ENCODE measurements at regions not wholly inside any gene's neighbourhood (a gene's known extent, or its start where the extent isn't known, plus 50 kb on each side); places are given as distances from the start of the nearest gene placed in this dataset.

DNA sequence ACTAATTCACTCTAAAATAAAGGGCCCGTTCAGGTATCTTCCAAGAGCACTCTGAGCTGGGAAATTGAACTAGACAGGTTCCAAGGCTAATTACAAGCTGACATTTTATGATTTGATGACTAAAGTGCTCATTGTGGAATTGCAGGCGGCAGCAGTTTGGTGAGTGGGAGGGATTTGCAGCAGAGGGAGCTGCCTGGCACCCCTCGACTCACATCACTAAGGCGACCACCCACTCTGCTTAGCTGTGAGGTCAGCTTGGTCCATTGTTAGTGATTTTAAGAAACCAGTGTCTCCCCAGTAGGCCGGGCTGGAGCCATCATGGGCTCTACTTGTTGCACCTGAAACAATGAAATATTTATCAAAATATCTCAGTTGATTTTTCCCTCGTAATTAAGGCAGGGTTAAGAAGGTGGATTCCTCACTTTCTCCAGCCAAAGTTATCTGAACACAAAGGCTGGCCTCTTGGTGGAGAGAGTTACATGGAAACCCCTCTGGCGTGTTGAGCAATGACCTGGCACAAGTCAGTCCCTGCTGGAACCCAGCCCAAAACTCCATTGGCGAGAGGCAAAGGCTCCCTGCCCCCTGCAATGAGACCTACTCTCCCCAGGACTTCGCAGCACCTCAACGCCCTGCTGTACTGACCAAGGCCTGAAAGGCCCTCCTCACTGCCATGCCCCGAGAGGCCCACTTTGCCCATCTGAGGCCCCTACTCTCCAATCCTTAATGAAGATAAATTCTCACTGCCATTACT lies 65.0 kb upstream of the ATP2B2 start:
- H3K27me3 ChIP-seq (ENCODE audit: insufficient read depth): no peaks in the 10 kb centered on the region
- CTCF ChIA-PET: interaction anchor here (0.9 kb wide), 2 partner anchors 30 to 226 kb away, joined by 3 read pairs; no protein-coding TSS in a partner anchor

DNA sequence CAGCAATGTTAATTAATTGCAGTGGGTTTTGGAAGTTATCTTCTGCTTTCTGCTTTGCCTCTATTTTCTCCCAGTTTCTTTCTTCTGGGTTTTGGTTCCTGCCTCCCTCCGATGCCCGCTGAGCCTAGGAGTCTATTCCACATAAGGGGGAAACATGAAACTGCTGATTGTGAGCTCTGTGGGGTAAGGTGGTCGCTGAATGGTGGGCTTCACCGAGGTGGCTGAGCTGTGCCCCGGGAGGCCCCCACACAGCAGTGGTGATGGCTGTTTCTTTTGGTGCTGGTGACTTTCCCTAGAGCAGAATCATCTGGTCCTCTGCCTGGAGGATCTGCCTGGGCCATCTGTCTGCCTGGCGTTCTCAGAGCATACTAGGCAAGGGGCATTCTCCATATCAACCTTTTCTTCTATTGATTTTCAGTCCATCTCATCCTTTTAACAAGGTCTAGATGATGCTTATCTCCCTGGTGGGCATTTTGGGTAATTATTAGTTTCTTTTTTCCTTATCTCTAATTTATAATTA lies 68.8 kb upstream of the ATP2B2 start:
- Histone ChIP-seq H3K9me2 (no peaks in the 10 kb centered on the region), H3K27me3 (ENCODE audit: insufficient read depth) (no peaks in the 10 kb centered on the region), H2AFZ (ENCODE audit: low read depth) (no peak overlapping the region), H3K4me1 (ENCODE audit: control insufficient read depth in 1 of 2, insufficient read depth in 2 of 2, low read depth in 1 of 2, low read length in 1 of 2) (peaks cover 0 to 4% of the 10 kb centered on the region in 2 experiments; a peak in 1 of 4 replicates), H3K9me3 (no peaks in the 10 kb centered on the region), H3K36me3 (replicated peaks in 1 of 2; ENCODE audit: control insufficient read depth in 1 of 2, insufficient read depth in 2 of 2, low read length in 1 of 2) (no peaks in the 10 kb centered on the region), H3F3A (replicated peaks; ENCODE audit: insufficient read depth) (no peaks in the 10 kb centered on the region), H3K4me3 (ENCODE audit: low read depth in 2 of 2, low read length in 1 of 2) (no peak overlapping the region), H3K4me2 (no peak overlapping the region), H3K27ac (ENCODE audit: low read depth in 2 of 2, low read length in 1 of 2) (no peak overlapping the region), H4K20me1 (ENCODE audit: insufficient read depth) (no peaks in the 10 kb centered on the region), H3K9ac (no peak overlapping the region), H3K79me2 (ENCODE audit: insufficient read depth) (no peaks in the 10 kb centered on the region)
- ChIA-PET POLR2A (no interaction called here), CTCF (interaction anchor here (0.9 to 1.3 kb wide), 3 partner anchors 26 to 311 kb away, joined by 3 to 5 read pairs (median 3); no protein-coding TSS in a partner anchor)
- 29% methylated on average over 6 of the region's 6 CpGs for WGBS (ENCODE audit: low lambda C conversion rate)
- peak; percentile 35 for DNase-seq
- TF ChIP-seq FOXJ3 (CRISPR knock-in tag; IDR thresholded peaks at IDR 0.05) (no peak), ELF1 (IDR thresholded peaks at IDR 0.05) (no peak), EZH2phosphoT487 (IDR thresholded peaks at IDR 0.05; ENCODE audit: borderline replicate concordance, low read depth) (no peak), RCOR1 (IDR thresholded peaks at IDR 0.05; ENCODE audit: low read length) (no peak), FOSL2 (IDR thresholded peaks at IDR 0.05; ENCODE audit: borderline replicate concordance, low read depth) (no peak), GATA2 (CRISPR knock-in tag; IDR thresholded peaks at IDR 0.05) (no peak), SIN3A (IDR thresholded peaks at IDR 0.05; ENCODE audit: borderline replicate concordance, low read depth, low read length) (no peak)
- TF ChIP-seq, protein P1, sequence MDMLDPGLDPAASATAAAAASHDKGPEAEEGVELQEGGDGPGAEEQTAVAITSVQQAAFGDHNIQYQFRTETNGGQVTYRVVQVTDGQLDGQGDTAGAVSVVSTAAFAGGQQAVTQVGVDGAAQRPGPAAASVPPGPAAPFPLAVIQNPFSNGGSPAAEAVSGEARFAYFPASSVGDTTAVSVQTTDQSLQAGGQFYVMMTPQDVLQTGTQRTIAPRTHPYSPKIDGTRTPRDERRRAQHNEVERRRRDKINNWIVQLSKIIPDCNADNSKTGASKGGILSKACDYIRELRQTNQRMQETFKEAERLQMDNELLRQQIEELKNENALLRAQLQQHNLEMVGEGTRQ (IDR thresholded peaks at IDR 0.05; ENCODE audit: borderline replicate concordance, low read depth, low read length): no peak
- TF ChIP-seq, protein P2, sequence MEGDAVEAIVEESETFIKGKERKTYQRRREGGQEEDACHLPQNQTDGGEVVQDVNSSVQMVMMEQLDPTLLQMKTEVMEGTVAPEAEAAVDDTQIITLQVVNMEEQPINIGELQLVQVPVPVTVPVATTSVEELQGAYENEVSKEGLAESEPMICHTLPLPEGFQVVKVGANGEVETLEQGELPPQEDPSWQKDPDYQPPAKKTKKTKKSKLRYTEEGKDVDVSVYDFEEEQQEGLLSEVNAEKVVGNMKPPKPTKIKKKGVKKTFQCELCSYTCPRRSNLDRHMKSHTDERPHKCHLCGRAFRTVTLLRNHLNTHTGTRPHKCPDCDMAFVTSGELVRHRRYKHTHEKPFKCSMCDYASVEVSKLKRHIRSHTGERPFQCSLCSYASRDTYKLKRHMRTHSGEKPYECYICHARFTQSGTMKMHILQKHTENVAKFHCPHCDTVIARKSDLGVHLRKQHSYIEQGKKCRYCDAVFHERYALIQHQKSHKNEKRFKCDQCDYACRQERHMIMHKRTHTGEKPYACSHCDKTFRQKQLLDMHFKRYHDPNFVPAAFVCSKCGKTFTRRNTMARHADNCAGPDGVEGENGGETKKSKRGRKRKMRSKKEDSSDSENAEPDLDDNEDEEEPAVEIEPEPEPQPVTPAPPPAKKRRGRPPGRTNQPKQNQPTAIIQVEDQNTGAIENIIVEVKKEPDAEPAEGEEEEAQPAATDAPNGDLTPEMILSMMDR (IDR thresholded peaks at IDR 0.05): no peak

More for the DNA sequence above, 65.0 kb upstream of the ATP2B2 start:
- H3K9ac ChIP-seq: no peak overlapping the region
- H3K27ac ChIP-seq (ENCODE audit: low read depth in 2 of 2, low read length in 1 of 2): no peak overlapping the region
- no peaks in the 10 kb centered on the region for H3K36me3 ChIP-seq (replicated peaks in 1 of 2; ENCODE audit: control insufficient read depth in 1 of 2, insufficient read depth in 2 of 2, low read length in 1 of 2)
- H2AFZ ChIP-seq (ENCODE audit: low read depth): no peak overlapping the region
- no peak overlapping the region for H3K4me2 ChIP-seq
- no peaks in the 10 kb centered on the region for H3K79me2 ChIP-seq (ENCODE audit: insufficient read depth)
- TF ChIP-seq, protein P2 (IDR thresholded peaks at IDR 0.05): no peak
- TF ChIP-seq, protein P1 (IDR thresholded peaks at IDR 0.05; ENCODE audit: borderline replicate concordance, low read depth, low read length): no peak
- TF ChIP-seq CHD2 (IDR thresholded peaks at IDR 0.05; ENCODE audit: low read length, partially characterized antibody) (no peak), EZH2phosphoT487 (IDR thresholded peaks at IDR 0.05; ENCODE audit: borderline replicate concordance, low read depth) (no peak), POLR2AphosphoS5 (IDR thresholded peaks at IDR 0.05; ENCODE audit: low read depth, low read length) (no peak), TAF1 (IDR thresholded peaks at IDR 0.05; ENCODE audit: borderline replicate concordance, low read depth, low read length) (no peak), JUND (IDR thresholded peaks at IDR 0.05) (no peak), YY1 (IDR thresholded peaks at IDR 0.05; ENCODE audit: low read depth) (no peak), SIN3A (IDR thresholded peaks at IDR 0.05; ENCODE audit: borderline replicate concordance, low read depth, low read length) (no peak), MEF2A (IDR thresholded peaks at IDR 0.05; ENCODE audit: borderline replicate concordance, low read depth) (no peak), MXI1 (IDR thresholded peaks at IDR 0.05; ENCODE audit: low read depth, low read length) (no peak), RAD21 (IDR thresholded peaks at IDR 0.05; ENCODE audit: low read length) (no peak), FOXJ3 (CRISPR knock-in tag; IDR thresholded peaks at IDR 0.05) (no peak)
- TF ChIP-seq, protein P3, sequence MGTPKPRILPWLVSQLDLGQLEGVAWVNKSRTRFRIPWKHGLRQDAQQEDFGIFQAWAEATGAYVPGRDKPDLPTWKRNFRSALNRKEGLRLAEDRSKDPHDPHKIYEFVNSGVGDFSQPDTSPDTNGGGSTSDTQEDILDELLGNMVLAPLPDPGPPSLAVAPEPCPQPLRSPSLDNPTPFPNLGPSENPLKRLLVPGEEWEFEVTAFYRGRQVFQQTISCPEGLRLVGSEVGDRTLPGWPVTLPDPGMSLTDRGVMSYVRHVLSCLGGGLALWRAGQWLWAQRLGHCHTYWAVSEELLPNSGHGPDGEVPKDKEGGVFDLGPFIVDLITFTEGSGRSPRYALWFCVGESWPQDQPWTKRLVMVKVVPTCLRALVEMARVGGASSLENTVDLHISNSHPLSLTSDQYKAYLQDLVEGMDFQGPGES (IDR thresholded peaks at IDR 0.05; ENCODE audit: low read depth, low read length): no peak
- 28% methylated on average over 10 of the region's 11 CpGs for WGBS (ENCODE audit: low lambda C conversion rate)
- H3K4me3 ChIP-seq (ENCODE audit: low read depth in 2 of 2, low read length in 1 of 2): no peak overlapping the region
- no peaks in the 10 kb centered on the region for H3K9me2 ChIP-seq
- H4K20me1 ChIP-seq (ENCODE audit: insufficient read depth): no peaks in the 10 kb centered on the region
- POLR2A ChIA-PET: interaction anchor here (0.6 kb wide), 1 partner anchor 440 kb away, joined by 3 read pairs; no protein-coding TSS in a partner anchor
- peaks cover 0 to 4% of the 10 kb centered on the region in 2 experiments; a peak in 1 of 4 replicates for H3K4me1 ChIP-seq (ENCODE audit: control insufficient read depth in 1 of 2, insufficient read depth in 2 of 2, low read depth in 1 of 2, low read length in 1 of 2)
- DNase-seq: no peak
- H3K9me3 ChIP-seq: no peaks in the 10 kb centered on the region
- H3F3A ChIP-seq (replicated peaks; ENCODE audit: insufficient read depth): no peaks in the 10 kb centered on the region
